SK-N-SH treated with all-trans-retinoic acid at 6 μM for 48 hours (cell line): ENCODE measurements at regions not wholly inside any gene's neighbourhood (a gene's known extent, or its start where the extent isn't known, plus 50 kb on each side); places are given as distances from the start of the nearest gene placed in this dataset.

Source experiments
- ESRRG ChIP-seq: fragments of 250-450 bp; sonication (Bioruptor Pico); IDR thresholded peaks from 2 replicates; pipeline ENCODE4 v1.6.1; 2021; ENCODE audit warnings: mild to moderate bottlenecking
- GLIS3 ChIP-seq: fragments of 250-450 bp; sonication (Bioruptor Pico); IDR thresholded peaks from 2 replicates; pipeline ENCODE4 v1.5.0; 2020; ENCODE audit warnings: mild to moderate bottlenecking, moderate library complexity
- PATZ1 ChIP-seq: fragments of 250-450 bp; sonication (Bioruptor Pico); IDR thresholded peaks from 2 replicates; pipeline ENCODE4 v1.8.0; 2020; ENCODE audit warnings: mild to moderate bottlenecking, moderate library complexity, borderline replicate concordance
- ZC3H10 ChIP-seq: fragments of 250-450 bp; sonication (Bioruptor Pico); IDR thresholded peaks from 2 replicates; pipeline ENCODE4 v1.5.1; 2021; ENCODE audit warnings: mild to moderate bottlenecking, moderate library complexity
- ZNF565 ChIP-seq: fragments of 450-650 bp; formaldehyde crosslinking; conservative IDR thresholded peaks from 2 replicates; pipeline ENCODE4 v1.5.0; 2020; ENCODE audit warnings: low read depth, mild to moderate bottlenecking, moderate library complexity
- ZNF70 ChIP-seq: fragments of 450-650 bp; formaldehyde crosslinking; IDR thresholded peaks from 2 replicates; pipeline ENCODE4 v1.5.0; 2020; ENCODE audit warnings: mild to moderate bottlenecking, moderate library complexity

DNA sequence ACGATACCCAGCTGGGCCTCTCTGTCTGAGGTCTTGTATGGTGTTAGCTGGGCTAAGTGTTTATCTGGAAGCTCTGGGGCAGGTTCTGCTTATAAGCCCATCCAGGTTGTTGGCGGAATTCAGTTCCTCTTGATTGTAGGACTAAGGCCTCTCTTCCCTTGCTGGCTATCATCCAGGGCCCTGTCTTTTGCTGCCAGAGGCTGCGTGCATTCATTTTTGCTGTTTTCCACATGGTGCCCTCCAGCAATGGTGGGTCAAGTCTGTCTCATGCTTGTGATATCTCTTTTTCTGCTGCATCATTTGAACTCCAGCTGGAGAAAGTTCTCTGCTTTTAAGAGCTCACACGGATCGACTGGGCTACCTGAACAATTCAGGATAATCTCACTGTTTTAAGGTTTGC lies 105.7 kb upstream of the ZNF618 start:
- no peak for TF ChIP-seq GLIS3 (CRISPR knock-in tag)
- TF ChIP-seq ESRRG (CRISPR knock-in tag) = no peak
- no peak for TF ChIP-seq ZC3H10
- TF ChIP-seq ZNF70 (CRISPR knock-in tag) = no peak
- no peak for TF ChIP-seq ZNF565
- TF ChIP-seq PATZ1 (CRISPR knock-in tag) = no peak
